ENCODE measurements at regions not wholly inside any gene's neighbourhood (a gene's known extent, or its start where the extent isn't known, plus 50 kb on each side); places are given as distances from the start of the nearest gene placed in this dataset.

GRCh38 chr20:57805747-57806146 is 95.9 kb upstream of the PMEPA1 start:
- TF ChIP-seq POLR2AphosphoS5 (IDR thresholded peaks at IDR 0.05; ENCODE audit: low read depth, low read length) (no peak), POLR2A (IDR thresholded peaks at IDR 0.05; ENCODE audit: low read depth, low read length) (no peak)

All from GM12891 (cell line).